ENCODE measurements at regions not wholly inside any gene's neighbourhood (a gene's known extent, or its start where the extent isn't known, plus 50 kb on each side); places are given as distances from the start of the nearest gene placed in this dataset. TPM values are rescaled to one million over a fixed set of nuclear protein-coding genes. Genes with fewer than 3 reads are reported as not detected.

Small RNA genes in the stretch of these regions (small RNA-seq; reads per million reads assigned to genes)
- not detected for gene AC137499.1

Measured in GM12878 (cell line).